ENCODE measurements at regions not wholly inside any gene's neighbourhood (a gene's known extent, or its start where the extent isn't known, plus 50 kb on each side); places are given as distances from the start of the nearest gene placed in this dataset.
"Not testable (repeated sequence)": the region's sequence is repeated elsewhere in the genome, so short reads cannot be mapped to it uniquely, and the experiment has no call there.

DNA sequence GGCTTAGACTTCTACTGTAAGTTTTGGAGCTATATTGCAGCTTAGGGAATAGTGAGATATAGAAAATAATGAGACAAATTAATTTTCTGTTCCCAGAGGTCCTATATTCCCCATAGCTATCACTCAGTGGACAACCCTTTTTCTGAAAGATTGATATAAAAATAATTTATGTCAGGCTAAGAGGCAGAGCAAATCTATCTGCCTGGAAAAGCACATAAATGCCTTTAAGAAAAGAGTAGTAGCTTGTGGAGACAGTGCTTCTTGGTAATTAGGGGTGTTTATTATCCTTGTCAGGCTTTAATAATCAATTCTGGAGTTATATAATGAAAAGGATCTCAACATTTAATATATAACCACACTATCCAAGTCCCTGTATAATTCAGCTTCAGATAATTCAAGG is 1162.8 kb upstream of the PCDH20 start:
- FAIRE-seq (no peak), DNase-seq (ENCODE audit: low spot score in 2 of 2) (no peak)

DNA sequence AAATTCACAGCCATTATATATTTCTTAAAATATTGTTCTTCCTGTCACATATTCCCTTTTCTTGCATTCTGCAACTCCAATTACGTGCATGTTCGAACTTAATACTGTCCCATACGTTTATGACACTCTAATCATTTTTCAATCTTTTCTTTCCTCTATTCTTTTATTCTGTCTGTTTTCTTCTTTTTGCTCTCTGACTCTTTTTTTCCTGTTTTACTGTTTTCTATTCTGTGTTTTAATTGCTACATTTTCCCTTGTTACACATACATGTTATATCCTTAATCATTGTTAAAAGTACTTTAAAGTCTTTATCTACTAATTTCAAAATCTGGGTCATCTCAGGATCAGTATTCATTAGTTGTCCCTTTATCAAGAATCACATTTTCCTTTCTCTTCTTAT is 1149.1 kb upstream of the PCDH20 start:
- no peak for DNase-seq (ENCODE audit: low spot score in 2 of 2)
- no peak for FAIRE-seq

DNA sequence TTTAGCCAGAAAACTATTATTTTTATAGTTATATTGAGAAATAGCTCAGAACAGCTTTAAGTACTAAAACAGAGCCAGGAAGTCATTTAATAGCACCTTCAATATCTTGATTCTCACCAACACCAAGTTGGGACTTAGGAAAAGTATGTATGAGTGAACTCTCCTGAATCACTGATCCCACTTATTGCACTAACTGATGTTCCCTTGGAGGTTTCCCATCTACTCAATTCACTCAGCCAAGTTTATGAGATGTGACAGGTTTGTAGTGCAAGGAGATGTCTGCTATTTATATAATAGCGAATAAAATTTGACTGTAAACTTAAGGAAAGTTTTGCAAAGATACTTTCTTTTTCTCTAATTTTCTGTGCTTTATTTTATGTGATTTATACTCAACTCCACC is 1147.6 kb upstream of the PCDH20 start:
- FAIRE-seq (no peak), DNase-seq (ENCODE audit: low spot score in 2 of 2) (no peak)

DNA sequence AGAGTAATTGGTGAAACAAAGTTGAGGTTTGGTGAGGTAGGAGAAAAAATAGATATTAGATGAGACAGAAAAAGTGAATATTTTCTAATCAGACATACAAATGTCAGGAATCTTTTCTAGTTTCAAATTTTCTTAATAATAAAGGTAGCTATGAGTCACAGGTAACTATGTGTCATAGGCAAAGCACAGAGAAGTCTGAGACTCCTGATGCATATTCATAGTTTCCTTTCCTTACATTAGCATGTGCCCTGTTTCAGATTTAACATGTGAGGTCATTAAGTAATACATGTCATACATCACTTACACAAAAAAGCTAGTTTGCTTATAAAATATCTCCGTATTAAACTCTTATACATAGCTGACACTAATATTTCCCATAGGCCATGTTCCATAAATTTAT is 1141.3 kb upstream of the PCDH20 start:
- peak; percentile 8 for FAIRE-seq
- no peak for DNase-seq (ENCODE audit: low spot score in 2 of 2)

DNA sequence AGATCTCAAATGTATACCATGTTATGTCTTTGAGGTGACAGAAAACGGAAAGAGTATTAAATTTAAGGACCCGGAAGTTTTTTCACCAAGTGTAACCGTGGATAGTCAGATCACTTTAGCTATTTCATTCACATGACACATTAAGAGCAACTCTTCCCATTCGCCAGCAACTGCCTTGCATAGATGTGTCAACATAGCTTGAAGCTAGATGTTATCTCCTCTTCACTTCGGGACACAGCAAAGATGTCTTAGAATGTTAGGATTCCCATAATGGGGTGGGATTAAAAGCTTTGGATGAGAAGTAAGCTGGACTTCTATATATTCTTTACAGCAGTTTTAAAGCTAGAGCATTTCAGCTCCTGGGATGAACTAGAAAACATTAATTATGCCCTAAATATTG is 1135.9 kb upstream of the PCDH20 start:
- FAIRE-seq (no peak), DNase-seq (ENCODE audit: low spot score in 2 of 2) (no peak)

DNA sequence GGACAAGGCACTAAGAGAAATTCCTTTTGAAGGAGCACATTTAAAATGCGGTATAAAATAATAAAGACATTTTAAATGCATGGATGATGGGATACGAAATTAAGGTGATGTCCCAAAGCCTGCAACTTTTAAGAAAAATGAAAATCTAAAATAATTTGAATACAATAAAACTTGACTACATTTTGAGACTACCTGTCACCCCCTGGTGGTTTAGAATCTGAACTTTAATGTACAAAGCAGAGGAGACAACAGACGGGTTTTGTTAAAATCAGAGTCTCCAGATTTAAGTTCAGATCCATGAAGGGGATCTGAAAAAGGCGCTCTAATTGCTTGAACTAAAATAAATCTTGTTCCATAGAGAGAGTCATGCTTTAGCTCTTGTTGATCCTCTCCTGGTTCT is 1129.3 kb upstream of the PCDH20 start:
- DNase-seq (ENCODE audit: low spot score in 2 of 2) (no peak), FAIRE-seq (no peak)

DNA sequence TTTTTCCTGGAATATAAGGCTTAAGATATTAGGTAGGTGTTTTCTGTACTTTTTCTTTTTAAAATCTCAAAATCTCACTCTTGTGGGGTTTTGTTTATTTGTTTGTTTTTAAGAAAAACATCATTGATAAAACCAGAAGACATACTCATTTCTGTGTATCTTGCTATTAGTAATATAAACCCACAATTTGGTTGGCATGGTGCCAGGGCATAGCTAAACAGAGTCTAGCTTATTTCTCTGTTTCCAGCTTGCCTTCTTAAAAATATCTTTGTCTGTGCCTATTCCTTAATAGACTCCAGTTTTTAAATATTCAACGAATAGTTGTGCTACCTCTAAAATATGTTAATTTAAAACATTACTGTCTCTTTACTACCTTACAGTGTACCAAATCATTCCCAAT is 1121.9 kb upstream of the PCDH20 start:
- FAIRE-seq = no peak

DNA sequence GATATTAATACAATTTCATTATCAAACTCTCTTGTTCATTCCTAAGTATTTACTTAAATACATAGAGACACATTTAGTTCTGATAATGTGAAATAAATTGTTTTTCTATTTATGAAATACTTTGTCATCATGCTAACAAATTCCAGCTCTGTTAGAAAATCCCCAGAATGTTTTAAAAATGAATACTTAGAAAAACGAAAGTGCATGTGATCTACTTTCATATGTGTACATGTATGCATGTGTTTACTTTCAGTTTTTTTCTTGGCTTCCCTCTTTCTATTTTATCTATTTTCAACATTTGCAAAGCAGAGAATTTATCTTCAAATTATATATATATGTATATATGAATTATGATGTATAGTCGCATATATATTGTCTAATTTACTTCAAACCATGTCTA is 1110.0 kb upstream of the PCDH20 start:
- peak; percentile 34 for FAIRE-seq

More for the DNA sequence above, 1121.9 kb upstream of the PCDH20 start:
- no peak for DNase-seq (ENCODE audit: low spot score in 2 of 2)

DNA sequence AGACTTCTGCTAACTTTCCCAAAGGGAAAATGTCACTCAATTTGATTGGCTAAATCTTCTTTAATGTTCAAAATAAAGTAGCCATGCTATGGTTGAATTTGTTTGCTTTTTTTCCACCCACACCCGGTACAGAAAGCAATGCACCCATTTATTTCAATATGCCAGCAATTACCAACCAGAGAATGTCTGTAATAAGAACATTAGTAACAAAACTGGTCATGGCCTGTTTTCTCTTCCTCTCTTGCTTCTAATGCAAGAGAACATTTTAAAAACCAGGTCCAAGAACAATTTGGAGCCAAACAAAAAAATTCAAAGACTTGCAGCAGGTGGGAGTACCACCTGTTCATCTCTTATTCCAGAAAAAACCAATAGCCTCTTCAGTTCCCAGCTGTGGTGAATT is 1108.8 kb upstream of the PCDH20 start:
- FAIRE-seq = no peak

More for the DNA sequence above, 1110.0 kb upstream of the PCDH20 start:
- no peak for DNase-seq (ENCODE audit: low spot score in 2 of 2)

DNA sequence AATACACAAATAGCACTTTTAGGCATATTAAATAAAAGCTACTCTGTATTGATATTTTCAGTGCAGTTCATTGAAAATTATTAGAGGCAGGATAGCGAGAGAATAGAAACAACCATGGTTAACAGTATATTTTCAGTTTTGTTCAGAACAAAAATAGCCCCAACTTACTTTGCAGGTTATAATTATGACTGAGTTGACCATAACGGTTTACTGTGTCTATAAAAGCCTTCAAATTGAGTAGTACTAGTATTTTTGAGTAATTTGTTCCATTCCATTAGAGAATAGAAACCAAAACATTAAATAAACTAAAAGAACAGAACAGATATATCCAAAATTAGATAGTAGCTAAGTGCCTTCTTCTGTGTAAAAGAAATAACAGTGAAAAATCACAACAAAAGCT is 1108.4 kb upstream of the PCDH20 start:
- DNase-seq (ENCODE audit: low spot score in 2 of 2) = no peak
- FAIRE-seq = no peak

More for the DNA sequence above, 1108.8 kb upstream of the PCDH20 start:
- DNase-seq (ENCODE audit: low spot score in 2 of 2) = no peak

DNA sequence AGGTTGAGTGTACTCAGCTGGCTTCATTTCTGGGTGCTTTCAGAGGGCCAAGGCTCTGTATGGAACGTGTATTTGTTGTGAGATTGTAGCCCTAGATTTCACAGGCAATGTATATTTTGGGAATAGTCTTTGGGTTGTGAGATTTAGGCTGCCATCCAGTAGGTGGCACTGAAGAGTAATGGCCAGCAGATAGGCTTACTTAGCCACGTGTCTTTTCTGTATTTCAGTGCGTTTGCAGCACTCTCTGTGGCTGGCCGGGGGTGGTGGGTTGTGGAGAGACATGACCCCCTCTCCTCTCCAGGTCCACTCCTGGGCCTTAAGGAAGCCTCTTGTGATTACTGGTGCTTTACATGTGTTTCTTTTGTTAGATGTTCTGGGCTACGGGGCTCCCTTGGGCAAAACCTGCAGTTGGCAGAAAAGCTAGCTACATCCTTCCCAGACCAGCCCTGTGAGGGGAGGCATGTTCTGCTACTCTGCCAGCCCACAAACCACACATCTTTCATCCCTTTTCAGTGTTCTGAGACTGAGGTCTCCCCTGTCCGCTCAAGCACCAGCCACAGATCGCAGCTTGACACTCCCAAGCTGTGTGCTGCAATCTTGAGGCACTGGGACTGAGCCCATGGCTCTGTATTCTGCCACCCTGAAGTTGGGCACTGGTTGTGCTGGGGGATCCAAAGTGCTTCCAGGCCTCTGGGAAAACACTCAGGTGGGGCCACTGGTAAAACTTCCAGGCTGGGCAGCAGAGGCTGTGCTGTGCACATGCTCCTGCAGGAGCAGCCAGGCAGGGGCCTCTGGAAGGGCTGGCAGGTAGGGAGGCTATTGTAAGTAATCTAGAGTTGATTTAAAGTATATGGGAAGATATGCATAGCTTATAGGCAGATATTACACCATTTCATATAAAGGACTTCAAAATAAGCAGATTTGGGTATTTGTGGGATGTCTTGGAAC is 1096.8 kb upstream of the PCDH20 start:
- DNase-seq (ENCODE audit: low spot score in 2 of 2) (no peak), FAIRE-seq (no peak)

DNA sequence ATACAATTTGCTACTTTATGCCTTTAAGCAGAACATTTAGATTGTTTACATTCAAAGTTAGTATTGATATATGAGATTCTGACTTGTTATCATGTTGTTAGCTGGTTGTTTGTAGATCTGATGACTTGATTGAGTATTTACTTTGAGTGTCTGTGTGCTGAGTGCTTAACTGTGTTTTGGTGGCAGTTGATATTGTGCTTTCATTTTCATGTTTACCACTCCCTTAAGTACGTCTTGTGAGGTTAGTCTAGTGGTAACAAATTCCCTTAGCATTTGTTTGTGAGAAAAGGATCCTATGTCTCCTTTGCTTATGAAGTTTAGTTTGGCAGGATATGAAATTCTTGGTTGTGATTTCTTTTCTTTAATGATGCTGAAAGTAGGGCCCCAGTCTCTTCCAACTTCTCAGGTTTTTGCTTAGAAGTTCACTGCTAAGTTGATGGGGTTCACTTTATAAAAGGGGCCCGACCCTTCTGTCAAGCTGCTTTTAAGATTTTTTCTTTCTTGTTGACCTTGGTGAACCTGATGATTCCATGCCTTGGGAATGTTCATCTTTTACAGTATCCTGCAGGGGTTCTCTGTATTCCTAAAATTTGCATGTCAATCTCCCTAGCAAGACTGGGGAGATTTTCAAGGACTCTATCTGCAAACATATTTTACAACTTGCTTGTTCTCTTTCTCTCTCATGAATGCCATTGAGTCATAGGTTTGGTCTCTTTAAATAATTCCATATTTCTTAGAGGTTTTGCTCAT is 1095.4 kb upstream of the PCDH20 start:
- FAIRE-seq (no peak), DNase-seq (ENCODE audit: low spot score in 2 of 2) (no peak)

DNA sequence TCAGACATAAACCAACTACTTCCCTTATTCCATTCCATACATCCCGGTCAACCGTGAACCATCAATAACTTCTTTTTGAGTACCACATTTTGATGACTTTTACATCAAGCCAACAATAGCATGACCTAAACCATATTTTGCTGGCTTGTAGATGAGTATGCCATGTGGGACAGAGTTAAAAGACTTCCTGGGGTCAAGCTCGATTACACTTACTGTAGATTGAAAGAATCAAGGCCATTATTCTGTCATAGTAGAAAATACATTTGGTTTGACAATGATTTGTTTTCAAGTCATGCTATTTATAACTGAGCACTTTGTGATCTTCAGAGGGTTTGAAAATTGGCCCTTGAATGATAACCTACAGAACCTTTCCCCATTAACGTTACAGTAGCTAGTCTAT is 1086.9 kb upstream of the PCDH20 start:
- FAIRE-seq = no peak
- DNase-seq (ENCODE audit: low spot score in 2 of 2) = no peak

DNA sequence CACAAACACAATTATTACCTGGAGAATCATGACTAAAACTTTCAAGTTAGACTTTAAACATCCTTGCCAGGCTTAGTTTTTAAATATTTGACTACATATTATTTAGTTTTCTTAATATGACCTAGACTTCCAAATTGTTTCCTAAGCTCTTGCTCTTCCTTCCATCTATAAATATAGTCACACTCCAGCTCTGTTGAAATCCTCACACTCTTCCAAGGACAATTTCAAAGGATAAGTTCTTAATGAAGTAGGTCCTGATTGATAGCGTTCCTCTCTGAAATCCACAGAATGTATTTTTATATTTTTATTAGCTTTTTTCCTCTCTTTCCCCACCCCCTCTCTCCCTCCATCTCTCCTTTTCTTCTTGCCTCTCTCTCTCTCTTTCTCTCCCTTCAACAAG is 1074.1 kb upstream of the PCDH20 start:
- FAIRE-seq (no peak), DNase-seq (ENCODE audit: low spot score in 2 of 2) (no peak)

DNA sequence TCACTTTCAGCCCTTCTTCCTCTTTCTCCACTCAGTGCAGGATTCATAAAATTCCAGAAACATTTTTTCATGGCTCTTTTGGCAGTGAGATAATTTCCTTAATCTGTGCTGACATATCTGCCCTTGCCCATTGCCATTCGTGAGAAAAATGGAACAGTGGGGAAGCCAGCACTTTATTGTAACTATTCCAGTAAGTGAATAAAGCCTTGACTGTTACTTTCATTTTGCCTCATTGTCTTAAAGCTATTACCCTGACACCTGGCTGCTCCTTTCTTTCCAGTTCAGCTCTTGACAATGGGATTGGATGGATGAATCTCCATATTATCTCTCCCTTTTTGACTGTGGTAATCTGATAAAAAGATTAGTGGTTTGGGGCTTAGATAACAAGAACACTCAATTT is 1068.1 kb upstream of the PCDH20 start:
- FAIRE-seq (no peak), DNase-seq (ENCODE audit: low spot score in 2 of 2) (no peak)

DNA sequence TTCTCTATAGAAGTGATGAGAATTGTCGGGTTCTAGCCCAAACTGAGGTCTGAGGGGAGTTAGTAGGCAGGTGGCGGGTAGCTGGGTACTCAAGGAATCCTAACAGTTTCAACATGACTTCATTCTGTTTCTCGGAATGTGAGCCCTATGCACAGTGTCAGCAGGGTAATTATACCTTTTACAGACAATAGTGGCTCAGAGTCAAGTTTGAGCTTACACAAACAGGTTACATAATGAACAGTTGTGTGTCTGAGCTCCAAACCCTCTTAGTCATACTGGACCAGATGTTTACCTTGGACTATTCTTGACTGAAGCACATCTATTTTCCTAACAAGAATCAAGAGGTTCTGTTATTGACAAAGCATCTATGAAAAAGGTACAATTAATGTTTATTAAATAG is 1066.7 kb upstream of the PCDH20 start:
- FAIRE-seq = no peak
- no peak for DNase-seq (ENCODE audit: low spot score in 2 of 2)

DNA sequence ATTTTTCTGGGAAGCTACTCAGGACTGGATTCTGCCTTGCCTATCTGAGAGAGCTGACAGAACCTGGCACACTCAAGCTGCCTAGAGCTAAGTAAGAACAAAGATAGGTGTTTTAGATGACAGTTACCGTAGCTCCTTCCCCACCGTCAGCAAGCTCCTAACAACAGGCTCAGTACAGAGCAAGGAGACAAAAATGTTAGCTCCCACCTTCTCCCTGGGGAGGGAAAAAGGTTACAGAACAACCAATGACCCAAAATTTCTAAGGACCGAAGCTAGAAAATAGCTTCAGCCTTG is 1058.2 kb upstream of the PCDH20 start:
- FAIRE-seq = no peak
- DNase-seq (ENCODE audit: low spot score in 2 of 2) = no peak

DNA sequence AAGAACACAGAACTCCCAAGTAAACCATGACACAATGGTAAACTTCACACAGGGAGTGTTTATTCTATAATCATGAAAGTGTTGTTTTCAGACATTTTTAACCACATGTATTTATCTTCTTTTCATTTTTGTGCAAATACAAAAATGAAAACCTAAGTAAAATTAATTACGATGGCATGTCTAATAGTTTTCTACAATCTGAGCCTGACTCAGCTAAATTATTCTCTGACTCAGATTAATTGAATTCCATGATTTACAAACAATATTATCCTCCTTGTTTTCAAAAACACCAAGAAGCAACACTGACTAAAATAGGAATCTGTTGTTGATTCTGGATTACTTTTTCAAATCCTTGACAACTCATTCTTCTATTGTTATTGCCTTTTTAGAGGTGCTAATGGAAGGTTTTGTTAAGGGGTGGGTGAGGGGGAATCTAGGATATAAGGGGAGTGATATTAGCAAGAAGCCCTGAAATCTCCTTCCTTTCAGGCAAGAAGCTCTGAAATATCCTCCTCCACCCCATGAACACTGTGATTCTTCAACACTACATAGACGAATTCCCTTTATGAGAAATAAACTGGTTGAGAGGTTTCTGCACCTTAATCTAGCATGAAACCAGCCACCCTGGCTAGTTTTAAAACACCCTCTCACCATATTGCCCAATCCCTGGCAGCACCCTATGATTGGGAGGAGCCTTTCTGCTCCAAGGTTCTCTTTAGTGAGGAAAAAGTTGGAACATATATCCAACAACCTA is 1057.7 kb upstream of the PCDH20 start:
- FAIRE-seq (no peak), DNase-seq (ENCODE audit: low spot score in 2 of 2) (no peak)

DNA sequence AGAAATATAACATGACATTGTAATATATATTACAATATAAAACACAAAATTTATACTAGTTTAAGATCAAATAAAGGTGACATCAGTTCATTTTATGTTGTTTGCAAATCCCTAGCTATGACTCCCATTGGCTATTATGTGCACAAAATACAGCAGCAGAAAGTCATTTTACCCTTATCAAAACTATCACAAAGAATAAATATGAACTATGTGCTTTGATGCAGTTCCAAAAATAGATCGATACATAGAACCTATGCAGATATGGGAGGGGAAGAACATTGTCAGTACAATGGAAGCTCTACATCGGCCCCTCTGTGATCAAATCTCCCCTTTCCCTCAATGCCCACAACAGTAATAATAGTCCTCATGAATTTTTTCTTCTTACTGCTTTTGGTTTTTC is 1038.1 kb upstream of the PCDH20 start:
- FAIRE-seq (no peak), DNase-seq (ENCODE audit: low spot score in 2 of 2) (no peak)

DNA sequence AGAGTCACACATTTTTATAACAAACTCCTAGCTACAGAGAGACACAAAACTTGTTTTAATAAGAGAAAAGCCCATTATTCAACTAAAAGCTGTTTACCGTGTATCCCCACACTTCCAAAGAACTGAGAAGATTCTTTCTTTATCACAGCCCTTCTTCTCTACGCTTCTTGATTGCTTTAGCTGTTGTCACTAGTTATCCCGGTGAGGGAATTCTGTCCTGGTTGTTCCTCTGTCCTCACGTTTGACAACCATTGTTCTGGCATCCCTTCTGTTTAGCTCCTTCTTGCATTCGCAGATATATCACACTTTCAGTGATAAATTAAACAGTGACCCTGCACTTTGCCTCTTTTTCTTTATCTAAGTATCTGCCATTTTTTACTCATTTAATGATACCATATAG is 1035.1 kb upstream of the PCDH20 start:
- DNase-seq (ENCODE audit: low spot score in 2 of 2) (no peak), FAIRE-seq (no peak)

DNA sequence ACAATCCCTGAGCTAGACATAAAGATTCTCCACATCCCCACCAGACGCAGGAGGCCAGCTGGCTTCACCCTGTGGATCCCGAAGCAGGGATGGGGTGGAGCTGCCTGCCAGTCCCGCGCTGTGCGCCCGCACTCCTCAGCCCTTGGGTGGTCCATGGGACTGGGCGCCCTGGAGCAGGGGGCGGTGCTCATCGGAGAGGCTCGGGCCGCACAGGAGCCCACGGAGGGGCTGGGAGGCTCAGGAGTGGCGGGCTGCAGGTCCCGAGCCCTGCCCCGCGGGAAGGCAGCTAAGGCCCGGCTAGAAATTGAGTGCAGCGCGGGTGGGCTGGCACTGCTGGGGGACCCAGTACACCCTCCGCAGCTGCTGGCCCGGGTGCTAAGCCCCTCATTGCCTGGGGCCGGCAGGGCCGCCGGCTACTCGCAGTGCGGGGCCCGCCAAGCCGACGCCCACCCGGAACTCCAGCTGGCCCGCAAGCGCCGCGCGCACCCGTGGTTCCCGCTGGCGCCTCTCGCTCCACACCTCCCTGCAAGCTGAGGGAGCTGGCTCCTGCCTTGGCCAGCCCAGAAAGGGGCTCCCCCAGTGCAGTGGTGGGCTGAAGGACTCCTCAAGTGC is 1032.2 kb upstream of the PCDH20 start:
- FAIRE-seq; DNase-seq (ENCODE audit: low spot score in 2 of 2): not testable (repeated sequence)

All from frontal cortex (tissue), 3 donors.